ENCODE measurements at regions not wholly inside any gene's neighbourhood (a gene's known extent, or its start where the extent isn't known, plus 50 kb on each side); places are given as distances from the start of the nearest gene placed in this dataset.
"Not testable (repeated sequence)": the region's sequence is repeated elsewhere in the genome, so short reads cannot be mapped to it uniquely, and the experiment has no call there.

- ATAC-seq (no peak), DNase-seq (no peak)
- Histone ChIP-seq H3K27ac (no peak overlapping the region), H3K4me3 (no peak overlapping the region), H3K27me3 (no peaks in the 10 kb centered on the region), H3K36me3 (no peaks in the 10 kb centered on the region), H3K9me3 (no peaks in the 10 kb centered on the region), H3K4me1 (peaks cover 0 to 14% of the 10 kb centered on the region in 2 donors)
- intact Hi-C loops (cut with DNase I): no loop called here
- TF ChIP-seq, protein P1, sequence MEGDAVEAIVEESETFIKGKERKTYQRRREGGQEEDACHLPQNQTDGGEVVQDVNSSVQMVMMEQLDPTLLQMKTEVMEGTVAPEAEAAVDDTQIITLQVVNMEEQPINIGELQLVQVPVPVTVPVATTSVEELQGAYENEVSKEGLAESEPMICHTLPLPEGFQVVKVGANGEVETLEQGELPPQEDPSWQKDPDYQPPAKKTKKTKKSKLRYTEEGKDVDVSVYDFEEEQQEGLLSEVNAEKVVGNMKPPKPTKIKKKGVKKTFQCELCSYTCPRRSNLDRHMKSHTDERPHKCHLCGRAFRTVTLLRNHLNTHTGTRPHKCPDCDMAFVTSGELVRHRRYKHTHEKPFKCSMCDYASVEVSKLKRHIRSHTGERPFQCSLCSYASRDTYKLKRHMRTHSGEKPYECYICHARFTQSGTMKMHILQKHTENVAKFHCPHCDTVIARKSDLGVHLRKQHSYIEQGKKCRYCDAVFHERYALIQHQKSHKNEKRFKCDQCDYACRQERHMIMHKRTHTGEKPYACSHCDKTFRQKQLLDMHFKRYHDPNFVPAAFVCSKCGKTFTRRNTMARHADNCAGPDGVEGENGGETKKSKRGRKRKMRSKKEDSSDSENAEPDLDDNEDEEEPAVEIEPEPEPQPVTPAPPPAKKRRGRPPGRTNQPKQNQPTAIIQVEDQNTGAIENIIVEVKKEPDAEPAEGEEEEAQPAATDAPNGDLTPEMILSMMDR (IDR thresholded peaks at IDR 0.05): no peak
Observed at GRCh38 chr10:62692085-62692484, 112.4 kb upstream of the ADO start.

- Histone ChIP-seq H3K4me3 (no peak overlapping the region), H3K27ac (no peak overlapping the region), H3K4me1 (peaks cover 0 to 14% of the 10 kb centered on the region in 2 donors), H3K36me3 (no peaks in the 10 kb centered on the region), H3K9me3 (peaks cover 0 to 9% of the 10 kb centered on the region in 2 donors), H3K27me3 (no peaks in the 10 kb centered on the region)
- TF ChIP-seq, protein P1 (IDR thresholded peaks at IDR 0.05): no peak
- no peak for DNase-seq
- no peak for ATAC-seq
- intact Hi-C loops (cut with DNase I): no loop called here
Observed at GRCh38 chr10:62693306-62693705, 111.2 kb upstream of the ADO start.

DNA sequence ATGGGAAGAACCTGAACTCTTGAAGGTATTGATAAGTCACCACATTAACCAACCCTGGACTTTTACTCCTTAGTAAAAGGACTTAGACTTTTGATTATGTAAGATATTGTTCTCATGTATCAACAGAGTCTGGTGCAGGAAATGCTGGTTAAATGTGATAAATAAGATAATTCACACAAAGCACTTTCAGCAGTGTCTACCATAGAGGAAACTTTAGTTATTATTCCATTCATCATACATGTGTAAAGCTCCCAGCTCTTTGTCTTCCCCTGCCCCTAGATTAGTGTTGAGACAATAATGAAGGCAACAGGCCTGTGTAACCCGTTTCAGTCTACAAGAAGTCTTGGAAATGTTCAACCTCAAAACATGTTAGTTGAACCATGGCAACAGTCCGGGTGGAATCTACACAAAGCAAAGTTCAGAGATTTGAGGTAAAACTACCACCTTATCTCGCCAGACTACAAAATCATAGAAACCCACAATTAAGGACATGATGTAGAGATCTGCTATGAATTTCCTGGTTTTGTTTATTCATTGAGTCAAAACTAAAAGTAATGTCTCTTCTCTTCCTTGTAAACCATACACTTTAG is 109.9 kb upstream of the ADO start:
- no peak overlapping the region for H3K27ac ChIP-seq
- H3K4me1 ChIP-seq: peaks cover 0 to 8% of the 10 kb centered on the region in 2 donors
- TF ChIP-seq, protein P1 (IDR thresholded peaks at IDR 0.05): no peak
- no peak for DNase-seq
- H3K36me3 ChIP-seq: no peaks in the 10 kb centered on the region
- no peaks in the 10 kb centered on the region for H3K27me3 ChIP-seq
- H3K9me3 ChIP-seq: peaks cover 3 to 23% of the 10 kb centered on the region in 2 donors
- intact Hi-C loops (cut with DNase I): no loop called here
- no peak for ATAC-seq
- H3K4me3 ChIP-seq: no peak overlapping the region

DNA sequence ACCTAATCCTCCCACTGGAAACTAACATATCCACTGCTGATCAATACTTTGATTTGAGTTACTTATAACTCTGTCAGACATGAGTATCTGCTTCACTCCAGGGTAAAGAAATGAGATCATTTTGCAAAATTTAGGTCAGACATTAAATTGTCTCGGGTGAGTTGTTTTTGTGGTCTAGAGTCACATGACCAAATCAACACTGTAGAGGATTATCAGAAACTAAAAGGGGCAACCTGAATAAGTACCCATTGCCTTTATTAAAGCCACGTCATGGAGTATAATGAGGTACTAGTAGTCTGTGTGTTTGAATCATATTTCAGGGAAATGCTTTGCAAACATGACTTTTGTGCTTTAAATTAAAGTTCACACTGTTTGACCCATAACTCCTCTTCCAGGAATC is 107.7 kb upstream of the ADO start:
- no peaks in the 10 kb centered on the region for H3K4me1 ChIP-seq
- H3K27me3 ChIP-seq: no peaks in the 10 kb centered on the region
- no peaks in the 10 kb centered on the region for H3K36me3 ChIP-seq
- H3K9me3 ChIP-seq: peaks cover 4 to 34% of the 10 kb centered on the region in 2 donors
- no peak overlapping the region for H3K27ac ChIP-seq
- intact Hi-C loops (cut with DNase I): no loop called here
- DNase-seq (no peak), ATAC-seq (no peak)
- no peak overlapping the region for H3K4me3 ChIP-seq
- TF ChIP-seq, protein P1 (IDR thresholded peaks at IDR 0.05): no peak

DNA sequence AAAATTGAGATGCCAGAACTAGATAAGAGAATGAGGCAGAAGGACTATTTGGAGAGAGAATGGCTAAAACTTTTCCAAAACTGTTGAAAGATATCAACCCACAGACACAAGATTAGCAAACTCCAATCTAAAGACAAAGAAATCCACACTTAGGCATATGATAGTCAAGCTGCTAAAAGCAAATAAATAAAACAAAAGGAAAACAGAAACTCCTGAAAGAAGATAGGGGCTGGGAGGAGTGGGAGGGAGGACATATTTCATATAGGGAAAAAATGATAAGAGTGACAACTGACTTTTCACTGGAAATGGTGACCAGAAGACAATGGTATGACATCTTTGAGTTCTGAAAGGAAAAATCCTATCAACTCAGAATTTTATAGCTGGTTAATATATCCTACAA is 105.4 kb upstream of the ADO start:
- intact Hi-C loops (cut with DNase I): no loop called here
- TF ChIP-seq, protein P1 (IDR thresholded peaks at IDR 0.05): no peak
- Histone ChIP-seq H3K4me1 (no peaks in the 10 kb centered on the region), H3K27ac (no peak overlapping the region), H3K4me3 (no peak overlapping the region), H3K36me3 (no peaks in the 10 kb centered on the region), H3K9me3 (peaks cover 4 to 35% of the 10 kb centered on the region in 2 donors), H3K27me3 (no peaks in the 10 kb centered on the region)
- DNase-seq (no peak), ATAC-seq (no peak)

DNA sequence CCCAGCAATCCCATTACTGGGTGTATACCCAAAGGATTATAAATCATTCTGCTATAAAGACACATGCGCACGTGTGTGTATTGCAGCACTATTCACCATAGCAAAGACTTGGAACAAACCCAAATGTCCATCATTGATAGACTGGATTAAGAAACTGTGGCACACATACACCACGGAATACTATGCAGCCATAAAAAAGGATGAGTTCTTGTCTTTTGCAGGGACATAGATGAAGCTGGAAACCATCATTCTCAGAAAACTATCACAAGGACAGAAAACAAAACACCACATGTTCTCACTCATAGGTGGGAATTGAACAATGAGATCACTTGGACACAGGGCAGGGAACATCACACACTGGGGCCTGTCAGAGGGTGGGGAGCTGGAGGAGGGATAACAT is 100.4 kb upstream of the ADO start:
- H3K4me3 ChIP-seq; H3K36me3 ChIP-seq; H3K27ac ChIP-seq; DNase-seq; intact Hi-C loops (cut with DNase I); ATAC-seq; H3K4me1 ChIP-seq; H3K27me3 ChIP-seq: not testable (repeated sequence)
- peaks cover 4 to 20% of the 10 kb centered on the region in 2 donors for H3K9me3 ChIP-seq
